ENCODE measurements at regions not wholly inside any gene's neighbourhood (a gene's known extent, or its start where the extent isn't known, plus 50 kb on each side); places are given as distances from the start of the nearest gene placed in this dataset.

DNA sequence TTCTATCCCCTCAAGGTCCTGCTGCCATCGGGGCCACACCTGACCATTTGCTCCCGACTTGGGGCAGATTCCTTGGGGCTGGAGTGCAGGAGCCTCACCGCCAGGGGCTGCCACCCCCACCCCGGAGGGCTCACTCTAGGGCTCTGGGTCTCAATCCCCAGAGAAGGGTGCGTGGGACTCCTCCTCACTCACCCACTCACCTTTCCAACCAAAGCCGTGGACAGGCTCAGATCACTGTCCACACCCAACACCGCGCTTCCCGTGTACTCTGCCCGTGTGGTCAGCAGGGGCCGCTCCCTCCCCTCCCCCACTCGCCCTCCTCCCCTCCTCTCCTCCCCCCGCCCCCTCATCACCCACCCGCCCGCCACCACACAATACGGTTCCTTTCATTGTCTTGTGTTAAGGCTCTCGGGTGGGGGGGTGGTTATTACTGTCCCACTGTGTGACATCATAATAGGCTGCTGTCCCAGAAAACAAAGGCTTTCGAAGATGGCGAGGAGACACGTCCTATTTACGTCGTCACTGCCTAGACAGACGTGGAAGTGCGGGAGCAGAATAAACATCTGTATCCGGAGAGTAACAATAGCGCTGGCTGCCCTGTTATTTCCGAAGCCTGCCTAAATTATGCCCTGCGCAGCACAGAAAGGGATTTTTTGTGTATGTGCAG lies 85.8 kb downstream of the YTHDF1 start:
- Histone ChIP-seq H2AFZ (ENCODE audit: low read depth, low read length, severe bottlenecking) (no peak overlapping the region), H3K4me3 (ENCODE audit: insufficient read depth, low read length, poor library complexity, severe bottlenecking) (no peak overlapping the region), H3F3A (ENCODE audit: insufficient read depth) (no peaks in the 10 kb centered on the region), H3K9me3 (ENCODE audit: insufficient read depth, low read length) (no peaks in the 10 kb centered on the region), H3K79me2 (ENCODE audit: insufficient read depth, low read length) (no peaks in the 10 kb centered on the region), H4K20me1 (ENCODE audit: low read depth, low read length) (no peaks in the 10 kb centered on the region), H3K27me3 (ENCODE audit: low read length) (no peaks in the 10 kb centered on the region), H3K9ac (ENCODE audit: low read length) (no peak overlapping the region), H3K36me3 (ENCODE audit: low read length) (no peaks in the 10 kb centered on the region), H3K9me2 (replicated peaks; ENCODE audit: insufficient read depth, low read length) (no peaks in the 10 kb centered on the region), H3K27ac (ENCODE audit: low read depth, low read length) (no peak overlapping the region), H3K4me2 (ENCODE audit: low read depth, low read length, poor library complexity, severe bottlenecking) (no peak overlapping the region)
- no peak for TF ChIP-seq EZH2phosphoT487 (conservative IDR thresholded peaks at IDR 0.05; ENCODE audit: low read length)
- TF ChIP-seq, protein P1, sequence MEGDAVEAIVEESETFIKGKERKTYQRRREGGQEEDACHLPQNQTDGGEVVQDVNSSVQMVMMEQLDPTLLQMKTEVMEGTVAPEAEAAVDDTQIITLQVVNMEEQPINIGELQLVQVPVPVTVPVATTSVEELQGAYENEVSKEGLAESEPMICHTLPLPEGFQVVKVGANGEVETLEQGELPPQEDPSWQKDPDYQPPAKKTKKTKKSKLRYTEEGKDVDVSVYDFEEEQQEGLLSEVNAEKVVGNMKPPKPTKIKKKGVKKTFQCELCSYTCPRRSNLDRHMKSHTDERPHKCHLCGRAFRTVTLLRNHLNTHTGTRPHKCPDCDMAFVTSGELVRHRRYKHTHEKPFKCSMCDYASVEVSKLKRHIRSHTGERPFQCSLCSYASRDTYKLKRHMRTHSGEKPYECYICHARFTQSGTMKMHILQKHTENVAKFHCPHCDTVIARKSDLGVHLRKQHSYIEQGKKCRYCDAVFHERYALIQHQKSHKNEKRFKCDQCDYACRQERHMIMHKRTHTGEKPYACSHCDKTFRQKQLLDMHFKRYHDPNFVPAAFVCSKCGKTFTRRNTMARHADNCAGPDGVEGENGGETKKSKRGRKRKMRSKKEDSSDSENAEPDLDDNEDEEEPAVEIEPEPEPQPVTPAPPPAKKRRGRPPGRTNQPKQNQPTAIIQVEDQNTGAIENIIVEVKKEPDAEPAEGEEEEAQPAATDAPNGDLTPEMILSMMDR (IDR thresholded peaks at IDR 0.05; ENCODE audit: insufficient read depth, low read length, poor library complexity, severe bottlenecking) = no peak

DNA sequence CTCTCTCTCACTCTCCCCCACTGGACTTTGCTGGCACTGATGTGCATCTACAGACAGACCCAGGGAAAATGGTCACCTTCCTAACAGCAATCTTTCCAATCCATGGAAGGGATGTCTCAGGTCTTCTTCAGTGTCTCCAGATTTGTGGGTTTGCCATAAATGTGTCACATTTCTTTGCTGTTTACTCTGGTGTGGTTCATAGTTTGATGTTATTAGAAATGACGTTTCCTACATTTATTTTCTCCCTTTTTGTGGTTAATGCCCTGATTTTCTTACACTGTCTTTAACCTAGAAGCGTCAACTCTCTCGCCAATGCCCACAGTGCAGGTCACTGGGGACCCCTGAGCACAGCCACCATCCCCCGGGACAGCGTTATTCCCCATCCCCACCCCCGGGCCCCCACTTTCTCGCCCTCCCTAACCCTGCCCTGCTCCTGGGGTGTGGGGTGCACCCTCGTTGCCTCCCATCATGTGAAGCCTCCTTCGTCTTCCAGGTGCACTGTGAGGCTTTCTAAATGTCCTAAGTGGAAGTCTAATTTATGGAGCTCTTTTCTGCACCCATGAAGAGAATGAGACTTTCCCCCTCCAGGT lies 86.5 kb downstream of the YTHDF1 start:
- no peak for TF ChIP-seq EZH2phosphoT487 (conservative IDR thresholded peaks at IDR 0.05; ENCODE audit: low read length)
- TF ChIP-seq, protein P1 (IDR thresholded peaks at IDR 0.05; ENCODE audit: insufficient read depth, low read length, poor library complexity, severe bottlenecking) = no peak
- Histone ChIP-seq H3F3A (ENCODE audit: insufficient read depth) (no peaks in the 10 kb centered on the region), H3K9me3 (ENCODE audit: insufficient read depth, low read length) (no peaks in the 10 kb centered on the region)

DNA sequence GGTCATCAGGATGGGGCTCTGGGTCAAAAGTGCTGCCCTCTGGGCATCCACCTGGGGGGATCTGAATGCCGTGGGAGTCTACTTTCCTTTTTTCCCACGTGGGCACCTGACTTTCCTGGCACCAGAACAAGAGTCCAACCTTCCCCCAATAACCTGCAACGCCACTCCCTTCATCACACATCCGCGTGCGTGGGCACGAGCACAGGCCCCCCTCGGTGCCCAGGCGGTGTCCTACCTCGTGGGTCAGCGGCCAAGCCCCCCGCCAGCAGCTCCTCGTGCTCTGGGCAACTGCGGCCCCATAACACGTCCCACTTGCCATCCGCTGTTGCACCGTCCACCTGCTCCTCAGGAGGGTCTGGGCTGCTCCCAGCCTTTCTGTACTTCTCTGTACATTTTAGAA lies 87.0 kb downstream of the YTHDF1 start:
- no peak overlapping the region for H3K4me2 ChIP-seq (ENCODE audit: low read depth, low read length, poor library complexity, severe bottlenecking)
- no peaks in the 10 kb centered on the region for H3K79me2 ChIP-seq (ENCODE audit: insufficient read depth, low read length)
- H3K9me3 ChIP-seq (ENCODE audit: insufficient read depth, low read length) = no peaks in the 10 kb centered on the region
- no peaks in the 10 kb centered on the region for H3K9me2 ChIP-seq (replicated peaks; ENCODE audit: insufficient read depth, low read length)
- H3K27ac ChIP-seq (ENCODE audit: low read depth, low read length) = no peak overlapping the region
- H3K27me3 ChIP-seq (ENCODE audit: low read length) = no peaks in the 10 kb centered on the region
- H3K36me3 ChIP-seq (ENCODE audit: low read length) = no peaks in the 10 kb centered on the region
- H4K20me1 ChIP-seq (ENCODE audit: low read depth, low read length) = no peaks in the 10 kb centered on the region
- no peak overlapping the region for H3K9ac ChIP-seq (ENCODE audit: low read length)
- no peak overlapping the region for H3K4me3 ChIP-seq (ENCODE audit: insufficient read depth, low read length, poor library complexity, severe bottlenecking)
- TF ChIP-seq, protein P1 (IDR thresholded peaks at IDR 0.05; ENCODE audit: insufficient read depth, low read length, poor library complexity, severe bottlenecking) = no peak
- no peak for TF ChIP-seq EZH2phosphoT487 (conservative IDR thresholded peaks at IDR 0.05; ENCODE audit: low read length)
- no peak overlapping the region for H2AFZ ChIP-seq (ENCODE audit: low read depth, low read length, severe bottlenecking)
- H3F3A ChIP-seq (ENCODE audit: insufficient read depth) = no peaks in the 10 kb centered on the region

More for the DNA sequence above, 86.5 kb downstream of the YTHDF1 start:
- Histone ChIP-seq H3K27me3 (ENCODE audit: low read length) (no peaks in the 10 kb centered on the region), H3K36me3 (ENCODE audit: low read length) (no peaks in the 10 kb centered on the region), H3K9ac (ENCODE audit: low read length) (no peak overlapping the region), H2AFZ (ENCODE audit: low read depth, low read length, severe bottlenecking) (no peak overlapping the region), H3K4me3 (ENCODE audit: insufficient read depth, low read length, poor library complexity, severe bottlenecking) (no peak overlapping the region), H4K20me1 (ENCODE audit: low read depth, low read length) (no peaks in the 10 kb centered on the region), H3K79me2 (ENCODE audit: insufficient read depth, low read length) (no peaks in the 10 kb centered on the region), H3K27ac (ENCODE audit: low read depth, low read length) (no peak overlapping the region), H3K4me2 (ENCODE audit: low read depth, low read length, poor library complexity, severe bottlenecking) (no peak overlapping the region), H3K9me2 (replicated peaks; ENCODE audit: insufficient read depth, low read length) (no peaks in the 10 kb centered on the region)
